PC-9 (cell line): ENCODE measurements at regions not wholly inside any gene's neighbourhood (a gene's known extent, or its start where the extent isn't known, plus 50 kb on each side); places are given as distances from the start of the nearest gene placed in this dataset.

Source experiments
- BruUV-seq: library from RNA; stranded (reverse); fragments of 400-500 nt; replicated peaks from 2 replicates; lab custom pipeline; 2021; lab: Mats Ljungman, UMichigan
- CTCF ChIA-PET: fragments of 300-600 bp; sonication (Branson Sonifier 250); formaldehyde crosslinking; loops from one replicate; lab custom pipeline; 2022; ENCODE audit warnings: antibody characterized with exemption; lab: Charles Lee
- POLR2A ChIA-PET: fragments of 300-600 bp; sonication (Branson Sonifier 250); formaldehyde crosslinking; loops from one replicate; lab custom pipeline; 2022; ENCODE audit warnings: antibody characterized with exemption; ENCODE audit not compliant: unreplicated experiment; lab: Charles Lee
- DNase-seq, 2 experiments: peaks; one replicate each; pipeline versions ENCODE4 v3.0.0 to v3.0.0-alpha.2; 2015 to 2022; ENCODE audit warnings: mixed read lengths in 1 of 2
- H2AFZ ChIP-seq: fragments of 200-600 bp; sonication (generic); 2 replicates; pipeline ENCODE4 v1.8.1; 2017; ENCODE audit warnings: antibody characterized with exemption
- H3F3A ChIP-seq: fragments of 200-600 bp; sonication (generic); 2 replicates; pipeline ENCODE4 v1.8.1; 2017; ENCODE audit warnings: antibody characterized with exemption, mild to moderate bottlenecking, low read depth; ENCODE audit not compliant: insufficient read depth
- H3K27ac ChIP-seq: fragments of 200-600 bp; sonication (generic); 2 replicates; pipeline ENCODE4 v1.6.1; 2016; ENCODE audit warnings: mixed run types
- H3K27me3 ChIP-seq: fragments of 200-600 bp; sonication (generic); 2 replicates; pipeline ENCODE4 v1.6.1; 2016; ENCODE audit warnings: low read depth, mixed run types; ENCODE audit not compliant: insufficient read depth
- H3K36me3 ChIP-seq: fragments of 200-600 bp; sonication (generic); 2 replicates; pipeline ENCODE4 v1.6.1; 2016; ENCODE audit warnings: low read depth, mixed run types
- H3K4me1 ChIP-seq: fragments of 200-600 bp; sonication (generic); replicated peaks from 2 replicates; pipeline ENCODE4 v1.6.1; 2016; ENCODE audit warnings: mixed run types; ENCODE audit not compliant: insufficient read depth
- H3K4me2 ChIP-seq: fragments of 200-600 bp; sonication (generic); 2 replicates; pipeline ENCODE4 v1.6.1; 2017; ENCODE audit warnings: mixed run types
- H3K4me3 ChIP-seq: fragments of 200-600 bp; sonication (generic); 2 replicates; pipeline ENCODE4 v1.6.1; 2016; ENCODE audit warnings: mixed run types
- H3K79me2 ChIP-seq: fragments of 200-600 bp; sonication (generic); 2 replicates; pipeline ENCODE4 v1.6.1; 2017; ENCODE audit warnings: low read depth, mixed run types
- H3K9me2 ChIP-seq: fragments of 200-600 bp; sonication (generic); 2 replicates; pipeline ENCODE4 v1.8.1; 2017; ENCODE audit warnings: mild to moderate bottlenecking; ENCODE audit not compliant: insufficient read depth
- H3K9me3 ChIP-seq: fragments of 200-600 bp; sonication (generic); 2 replicates; pipeline ENCODE4 v1.8.1; 2016; ENCODE audit warnings: low read depth; ENCODE audit not compliant: insufficient read depth
- H4K20me1 ChIP-seq: fragments of 200-600 bp; sonication (generic); 2 replicates; pipeline ENCODE4 v1.8.1; 2017; ENCODE audit not compliant: insufficient read depth
- EZH2 ChIP-seq: fragments of 200-600 bp; sonication (generic); IDR thresholded peaks from 2 replicates; pipeline ENCODE4 v1.8.0; 2017; ENCODE audit warnings: antibody characterized with exemption, low read depth
- intact Hi-C: fragments of 100-400 bp; cut with micrococcal nuclease; formaldehyde crosslinking; loops from one replicate; pipeline ENCODE4 v1.10.0; 2022; ENCODE audit not compliant: unreplicated experiment
- TF ChIP-seq, protein P1 (sequence below): fragments of 200-600 bp; sonication (generic); conservative IDR thresholded peaks from 2 replicates; pipeline ENCODE4 v1.6.1; 2017; ENCODE audit warnings: mixed run types, antibody characterized with exemption, mild to moderate bottlenecking, moderate library complexity

- no TSS peak for BruUV-seq
- CTCF ChIA-PET: no interaction called here
- Histone ChIP-seq H3K79me2 (no peaks in the 10 kb centered on the region), H3K9me3 (no peaks in the 10 kb centered on the region), H2AFZ (no peak overlapping the region), H3K4me1 (no peaks in the 10 kb centered on the region), H3K27me3 (no peaks in the 10 kb centered on the region), H4K20me1 (no peaks in the 10 kb centered on the region), H3K4me3 (no peak overlapping the region), H3K4me2 (no peak overlapping the region), H3K9me2 (no peaks in the 10 kb centered on the region), H3F3A (no peaks in the 10 kb centered on the region), H3K27ac (no peak overlapping the region), H3K36me3 (no peaks in the 10 kb centered on the region)
- POLR2A ChIA-PET: no interaction called here
- intact Hi-C loops: no loop called here
- TF ChIP-seq, protein P1, sequence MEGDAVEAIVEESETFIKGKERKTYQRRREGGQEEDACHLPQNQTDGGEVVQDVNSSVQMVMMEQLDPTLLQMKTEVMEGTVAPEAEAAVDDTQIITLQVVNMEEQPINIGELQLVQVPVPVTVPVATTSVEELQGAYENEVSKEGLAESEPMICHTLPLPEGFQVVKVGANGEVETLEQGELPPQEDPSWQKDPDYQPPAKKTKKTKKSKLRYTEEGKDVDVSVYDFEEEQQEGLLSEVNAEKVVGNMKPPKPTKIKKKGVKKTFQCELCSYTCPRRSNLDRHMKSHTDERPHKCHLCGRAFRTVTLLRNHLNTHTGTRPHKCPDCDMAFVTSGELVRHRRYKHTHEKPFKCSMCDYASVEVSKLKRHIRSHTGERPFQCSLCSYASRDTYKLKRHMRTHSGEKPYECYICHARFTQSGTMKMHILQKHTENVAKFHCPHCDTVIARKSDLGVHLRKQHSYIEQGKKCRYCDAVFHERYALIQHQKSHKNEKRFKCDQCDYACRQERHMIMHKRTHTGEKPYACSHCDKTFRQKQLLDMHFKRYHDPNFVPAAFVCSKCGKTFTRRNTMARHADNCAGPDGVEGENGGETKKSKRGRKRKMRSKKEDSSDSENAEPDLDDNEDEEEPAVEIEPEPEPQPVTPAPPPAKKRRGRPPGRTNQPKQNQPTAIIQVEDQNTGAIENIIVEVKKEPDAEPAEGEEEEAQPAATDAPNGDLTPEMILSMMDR: no peak
- TF ChIP-seq EZH2: no peak
- no peak for DNase-seq
These were observed 146.0 kb downstream of the BBOX1 start for GRCh38 chr11:27186580-27186979.

DNA sequence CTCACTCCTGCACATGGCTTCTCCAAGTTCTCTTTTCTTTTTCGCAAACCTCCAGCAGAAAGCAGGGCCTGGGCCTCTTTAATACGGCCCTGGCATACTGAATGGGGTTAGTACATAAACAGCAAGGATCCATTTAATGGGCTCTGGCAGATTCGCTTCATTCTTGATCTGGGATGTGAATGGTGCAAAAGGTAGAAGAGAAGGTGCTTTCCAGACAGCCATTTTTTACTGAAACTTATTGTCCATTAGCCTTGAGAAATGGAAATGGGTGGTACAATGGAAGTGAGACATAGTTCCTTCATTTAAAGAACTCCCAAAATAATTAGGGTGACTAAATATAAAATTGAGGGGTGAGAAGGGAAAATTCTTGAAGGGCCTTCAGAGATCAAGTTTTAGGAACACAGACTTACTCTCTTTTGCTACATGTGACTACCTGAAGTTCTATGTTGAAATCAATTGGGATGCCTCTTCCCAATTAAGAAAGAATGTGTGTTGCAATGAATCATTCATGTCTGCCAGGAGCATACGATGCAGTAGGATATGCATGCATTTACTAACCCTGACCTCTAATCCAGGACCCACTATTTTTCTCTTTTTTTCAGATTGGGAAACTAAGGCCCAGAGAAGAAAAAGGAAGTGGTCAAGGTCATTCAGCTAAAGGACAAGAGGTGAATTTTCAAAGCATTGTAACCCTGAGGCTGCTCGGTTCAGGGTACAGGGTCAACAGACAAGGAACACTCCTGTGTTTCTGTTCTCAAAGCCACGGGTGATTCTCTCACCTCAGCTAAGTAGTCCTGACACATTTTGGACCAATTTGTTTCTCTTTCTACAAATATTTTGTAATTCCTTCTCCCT lies 144.1 kb downstream of the BBOX1 start:
- CTCF ChIA-PET: interaction anchor here (1.2 to 1.5 kb wide), 2 partner anchors 112 to 302 kb away, joined by 5 to 13 read pairs; no protein-coding TSS in a partner anchor
- no peak overlapping the region for H3K4me3 ChIP-seq
- no peaks in the 10 kb centered on the region for H4K20me1 ChIP-seq
- no peaks in the 10 kb centered on the region for H3K27me3 ChIP-seq
- intact Hi-C loops: loop anchor here (1.0 to 5.0 kb wide), 3 partner anchors 112 to 302 kb away; partner anchors contain the start of gene CCDC34
- no peak overlapping the region for H3K4me2 ChIP-seq
- H2AFZ ChIP-seq: no peak overlapping the region
- H3K27ac ChIP-seq: no peak overlapping the region
- no peak for DNase-seq
- no TSS peak for BruUV-seq
- H3K36me3 ChIP-seq: no peaks in the 10 kb centered on the region
- H3K79me2 ChIP-seq: no peaks in the 10 kb centered on the region
- H3K9me2 ChIP-seq: no peaks in the 10 kb centered on the region
- no peaks in the 10 kb centered on the region for H3K4me1 ChIP-seq
- H3K9me3 ChIP-seq: no peaks in the 10 kb centered on the region
- H3F3A ChIP-seq: no peaks in the 10 kb centered on the region
- POLR2A ChIA-PET: no interaction called here
- TF ChIP-seq EZH2: no peak
- TF ChIP-seq, protein P1: no peak

GRCh38 chr11:27183672-27184457 lies 143.2 kb downstream of the BBOX1 start:
- Histone ChIP-seq H3K9me2 (no peaks in the 10 kb centered on the region), H3K9me3 (no peaks in the 10 kb centered on the region), H3F3A (no peaks in the 10 kb centered on the region), H2AFZ (no peak overlapping the region), H3K4me1 (no peaks in the 10 kb centered on the region), H3K79me2 (no peaks in the 10 kb centered on the region), H3K4me3 (no peak overlapping the region), H3K27ac (no peak overlapping the region), H4K20me1 (no peaks in the 10 kb centered on the region), H3K27me3 (no peaks in the 10 kb centered on the region), H3K36me3 (no peaks in the 10 kb centered on the region), H3K4me2 (no peak overlapping the region)
- peak; percentile 33 to 56 for DNase-seq
- ChIA-PET CTCF (interaction anchor here (1.2 to 1.5 kb wide), 2 partner anchors 112 to 302 kb away, joined by 5 to 13 read pairs; no protein-coding TSS in a partner anchor), POLR2A (interaction anchor here (0.6 to 0.7 kb wide), 2 partner anchors 183 to 896 kb away, joined by 3 to 4 read pairs; no protein-coding TSS in a partner anchor)
- intact Hi-C loops: loop anchor here (1.0 to 5.0 kb wide), 3 partner anchors 112 to 302 kb away; partner anchors contain the start of gene CCDC34
- TF ChIP-seq, protein P1: peak; percentile 86
- TF ChIP-seq EZH2: no peak
- BruUV-seq: no TSS peak
